ENCODE measurements at regions not wholly inside any gene's neighbourhood (a gene's known extent, or its start where the extent isn't known, plus 50 kb on each side); places are given as distances from the start of the nearest gene placed in this dataset.

- no peak for ATAC-seq (ENCODE audit: poor library complexity)
- POLR2A ChIA-PET = interaction anchor here (1.9 kb wide), 1 partner anchor 122 kb away, joined by 5 read pairs; no protein-coding TSS in a partner anchor
- no peak overlapping the region for H3K4me3 ChIP-seq (ENCODE audit: low read length)
Observed at GRCh38 chr1:244957122-244957521, 92.8 kb upstream of the HNRNPU start.

GRCh38 chr1:244955661-244956060, 91.3 kb upstream of the HNRNPU start:
- H3K9me3 Mint-ChIP-seq = no peaks in the 10 kb centered on the region
- no peaks in the 10 kb centered on the region for H3K27me3 Mint-ChIP-seq
- no peaks in the 10 kb centered on the region for H3K4me1 ChIP-seq (ENCODE audit: insufficient read depth, low read length)
- H3K36me3 ChIP-seq (ENCODE audit: insufficient read depth, low read length) = no peaks in the 10 kb centered on the region
- no peak overlapping the region for H3K27ac ChIP-seq (ENCODE audit: low read depth in 1 of 2, low read length in 2 of 2)
- H3K27ac Mint-ChIP-seq = no peak overlapping the region
- no peak overlapping the region for H3K4me3 Mint-ChIP-seq
- ChIA-PET CTCF (interaction anchor here (1.0 kb wide), 1 partner anchor 30 kb away, joined by 3 read pairs; no protein-coding TSS in a partner anchor), POLR2A (interaction anchor here (0.9 kb wide), 1 partner anchor 17 kb away, joined by 4 read pairs; no protein-coding TSS in a partner anchor)
- ATAC-seq (ENCODE audit: poor library complexity) (no peak), DNase-seq (no peak)
- H3K4me3 ChIP-seq (ENCODE audit: low read length) = no peak overlapping the region
- intact Hi-C loops (cut with DNase I, micrococcal nuclease) = no loop called here
- TF ChIP-seq, protein P1, sequence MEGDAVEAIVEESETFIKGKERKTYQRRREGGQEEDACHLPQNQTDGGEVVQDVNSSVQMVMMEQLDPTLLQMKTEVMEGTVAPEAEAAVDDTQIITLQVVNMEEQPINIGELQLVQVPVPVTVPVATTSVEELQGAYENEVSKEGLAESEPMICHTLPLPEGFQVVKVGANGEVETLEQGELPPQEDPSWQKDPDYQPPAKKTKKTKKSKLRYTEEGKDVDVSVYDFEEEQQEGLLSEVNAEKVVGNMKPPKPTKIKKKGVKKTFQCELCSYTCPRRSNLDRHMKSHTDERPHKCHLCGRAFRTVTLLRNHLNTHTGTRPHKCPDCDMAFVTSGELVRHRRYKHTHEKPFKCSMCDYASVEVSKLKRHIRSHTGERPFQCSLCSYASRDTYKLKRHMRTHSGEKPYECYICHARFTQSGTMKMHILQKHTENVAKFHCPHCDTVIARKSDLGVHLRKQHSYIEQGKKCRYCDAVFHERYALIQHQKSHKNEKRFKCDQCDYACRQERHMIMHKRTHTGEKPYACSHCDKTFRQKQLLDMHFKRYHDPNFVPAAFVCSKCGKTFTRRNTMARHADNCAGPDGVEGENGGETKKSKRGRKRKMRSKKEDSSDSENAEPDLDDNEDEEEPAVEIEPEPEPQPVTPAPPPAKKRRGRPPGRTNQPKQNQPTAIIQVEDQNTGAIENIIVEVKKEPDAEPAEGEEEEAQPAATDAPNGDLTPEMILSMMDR (IDR thresholded peaks at IDR 0.05) = no peak
- H3K27me3 ChIP-seq (ENCODE audit: control insufficient read depth in 1 of 2, insufficient read depth in 2 of 2, low read length in 2 of 2) = peaks cover 0 to 5% of the 10 kb centered on the region in 2 experiments
- no peaks in the 10 kb centered on the region for H3K36me3 Mint-ChIP-seq (ENCODE audit: low read depth)
- no peaks in the 10 kb centered on the region for H3K9me3 ChIP-seq (ENCODE audit: control insufficient read depth in 1 of 2, insufficient read depth in 1 of 2, low read length in 2 of 2)
- no peaks in the 10 kb centered on the region for H3K4me1 Mint-ChIP-seq (ENCODE audit: low read depth)

More at GRCh38 chr1:244957122-244957521, 92.8 kb upstream of the HNRNPU start:
- no peaks in the 10 kb centered on the region for H3K4me1 ChIP-seq (ENCODE audit: insufficient read depth, low read length)
- CTCF ChIA-PET = interaction anchor here (0.6 kb wide), 1 partner anchor 53 kb away, joined by 3 read pairs; no protein-coding TSS in a partner anchor
- Mint-ChIP-seq H3K27me3 (no peaks in the 10 kb centered on the region), H3K9me3 (no peaks in the 10 kb centered on the region), H3K27ac (no peak overlapping the region), H3K4me3 (no peak overlapping the region), H3K36me3 (ENCODE audit: low read depth) (no peaks in the 10 kb centered on the region), H3K4me1 (ENCODE audit: low read depth) (no peaks in the 10 kb centered on the region)
- H3K27ac ChIP-seq (ENCODE audit: low read depth in 1 of 2, low read length in 2 of 2) = no peak overlapping the region
- intact Hi-C loops (cut with DNase I, micrococcal nuclease) = no loop called here
- H3K27me3 ChIP-seq (ENCODE audit: control insufficient read depth in 1 of 2, insufficient read depth in 2 of 2, low read length in 2 of 2) = peaks cover 0 to 5% of the 10 kb centered on the region in 2 experiments
- no peaks in the 10 kb centered on the region for H3K36me3 ChIP-seq (ENCODE audit: insufficient read depth, low read length)
- no peak for DNase-seq
- no peaks in the 10 kb centered on the region for H3K9me3 ChIP-seq (ENCODE audit: control insufficient read depth in 1 of 2, insufficient read depth in 1 of 2, low read length in 2 of 2)
- TF ChIP-seq, protein P1 (IDR thresholded peaks at IDR 0.05) = no peak

- Mint-ChIP-seq H3K27ac (no peak overlapping the region), H3K36me3 (ENCODE audit: low read depth) (no peaks in the 10 kb centered on the region), H3K4me3 (no peak overlapping the region), H3K27me3 (no peaks in the 10 kb centered on the region), H3K4me1 (ENCODE audit: low read depth) (no peaks in the 10 kb centered on the region), H3K9me3 (no peaks in the 10 kb centered on the region)
- H3K4me1 ChIP-seq (ENCODE audit: insufficient read depth, low read length) = no peaks in the 10 kb centered on the region
- no peak overlapping the region for H3K4me3 ChIP-seq (ENCODE audit: low read length)
- TF ChIP-seq, protein P1 (IDR thresholded peaks at IDR 0.05) = no peak
- H3K27me3 ChIP-seq (ENCODE audit: control insufficient read depth in 1 of 2, insufficient read depth in 2 of 2, low read length in 2 of 2) = peaks cover 0 to 5% of the 10 kb centered on the region in 2 experiments
- H3K36me3 ChIP-seq (ENCODE audit: insufficient read depth, low read length) = no peaks in the 10 kb centered on the region
- no peak overlapping the region for H3K27ac ChIP-seq (ENCODE audit: low read depth in 1 of 2, low read length in 2 of 2)
- intact Hi-C loops (cut with DNase I, micrococcal nuclease) = no loop called here
- CTCF ChIA-PET = interaction anchor here (0.8 kb wide), 1 partner anchor 10 kb away, joined by 3 read pairs; no protein-coding TSS in a partner anchor
- DNase-seq = no peak
- ATAC-seq (ENCODE audit: poor library complexity) = no peak
- H3K9me3 ChIP-seq (ENCODE audit: control insufficient read depth in 1 of 2, insufficient read depth in 1 of 2, low read length in 2 of 2) = no peaks in the 10 kb centered on the region
- POLR2A ChIA-PET = no interaction called here
Observed at GRCh38 chr1:244954359-244954758, 90.0 kb upstream of the HNRNPU start.
